ENCODE measurements at regions not wholly inside any gene's neighbourhood (a gene's known extent, or its start where the extent isn't known, plus 50 kb on each side); places are given as distances from the start of the nearest gene placed in this dataset.

DNA sequence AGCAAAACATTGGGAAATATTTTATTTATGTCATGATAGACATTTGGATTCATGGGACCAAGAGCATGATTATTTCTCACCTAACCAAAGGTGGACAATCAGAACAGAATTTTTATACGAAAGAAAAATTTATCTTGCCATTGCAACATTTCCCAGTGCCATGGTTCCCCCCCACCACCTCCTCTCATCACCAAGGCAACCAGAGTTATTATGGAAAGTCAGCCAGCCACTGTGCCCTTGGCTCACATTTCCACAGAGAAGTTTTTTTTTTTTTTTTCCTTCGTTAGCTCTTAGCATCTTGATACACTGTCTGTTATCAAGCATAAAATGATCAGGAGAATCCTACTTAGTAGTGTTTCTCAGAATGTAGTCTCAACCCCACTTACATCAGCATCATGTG, 176.4 kb upstream of the TMTC1 start:
- DNase-seq (no peak), ATAC-seq (no peak), FAIRE-seq (no peak)
- TF ChIP-seq, protein P1, sequence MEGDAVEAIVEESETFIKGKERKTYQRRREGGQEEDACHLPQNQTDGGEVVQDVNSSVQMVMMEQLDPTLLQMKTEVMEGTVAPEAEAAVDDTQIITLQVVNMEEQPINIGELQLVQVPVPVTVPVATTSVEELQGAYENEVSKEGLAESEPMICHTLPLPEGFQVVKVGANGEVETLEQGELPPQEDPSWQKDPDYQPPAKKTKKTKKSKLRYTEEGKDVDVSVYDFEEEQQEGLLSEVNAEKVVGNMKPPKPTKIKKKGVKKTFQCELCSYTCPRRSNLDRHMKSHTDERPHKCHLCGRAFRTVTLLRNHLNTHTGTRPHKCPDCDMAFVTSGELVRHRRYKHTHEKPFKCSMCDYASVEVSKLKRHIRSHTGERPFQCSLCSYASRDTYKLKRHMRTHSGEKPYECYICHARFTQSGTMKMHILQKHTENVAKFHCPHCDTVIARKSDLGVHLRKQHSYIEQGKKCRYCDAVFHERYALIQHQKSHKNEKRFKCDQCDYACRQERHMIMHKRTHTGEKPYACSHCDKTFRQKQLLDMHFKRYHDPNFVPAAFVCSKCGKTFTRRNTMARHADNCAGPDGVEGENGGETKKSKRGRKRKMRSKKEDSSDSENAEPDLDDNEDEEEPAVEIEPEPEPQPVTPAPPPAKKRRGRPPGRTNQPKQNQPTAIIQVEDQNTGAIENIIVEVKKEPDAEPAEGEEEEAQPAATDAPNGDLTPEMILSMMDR (IDR thresholded peaks at IDR 0.05) = no peak
- no peaks in the 10 kb centered on the region for H3K36me3 ChIP-seq
- WGBS, 2 donors = 39 to 43% methylated on average over 2 of the region's 2 CpGs
- H3K27me3 ChIP-seq = no peaks in the 10 kb centered on the region
- no peak overlapping the region for H3K4me3 ChIP-seq
- no peaks in the 10 kb centered on the region for H3K9me3 ChIP-seq
- H3K27ac ChIP-seq = no peak overlapping the region
- H3K4me1 ChIP-seq = no peaks in the 10 kb centered on the region
- intact Hi-C loops (cut with DNase I) = no loop called here

DNA sequence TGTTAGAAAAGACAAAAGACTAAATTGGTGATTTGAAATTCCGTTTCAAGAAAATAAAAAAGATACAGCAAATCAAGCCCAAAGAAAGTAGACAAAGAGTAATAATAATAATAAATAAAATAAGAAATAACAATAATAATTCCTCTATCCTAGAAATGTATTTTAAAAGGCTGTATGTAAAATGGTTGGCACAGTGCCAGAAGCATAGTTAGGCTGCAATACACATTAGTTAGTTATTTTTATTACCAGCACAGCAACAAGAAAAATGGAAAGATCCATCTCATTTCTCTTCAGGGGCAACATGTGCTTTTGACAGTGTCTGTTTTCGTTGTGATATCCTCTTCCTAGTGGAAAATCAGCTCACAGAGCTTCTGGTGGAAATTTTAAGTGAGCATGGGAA, 174.1 kb upstream of the TMTC1 start:
- ATAC-seq (no peak), FAIRE-seq (no peak), DNase-seq (no peak)
- intact Hi-C loops (cut with DNase I) = no loop called here
- Histone ChIP-seq H3K4me3 (no peak overlapping the region), H3K9me3 (no peaks in the 10 kb centered on the region), H3K27ac (no peak overlapping the region), H3K27me3 (no peaks in the 10 kb centered on the region), H3K4me1 (no peaks in the 10 kb centered on the region), H3K36me3 (no peaks in the 10 kb centered on the region)
- 48 to 50% methylated on average over 2 of the region's 2 CpGs for WGBS, 2 donors
- TF ChIP-seq, protein P1 (IDR thresholded peaks at IDR 0.05) = no peak

DNA sequence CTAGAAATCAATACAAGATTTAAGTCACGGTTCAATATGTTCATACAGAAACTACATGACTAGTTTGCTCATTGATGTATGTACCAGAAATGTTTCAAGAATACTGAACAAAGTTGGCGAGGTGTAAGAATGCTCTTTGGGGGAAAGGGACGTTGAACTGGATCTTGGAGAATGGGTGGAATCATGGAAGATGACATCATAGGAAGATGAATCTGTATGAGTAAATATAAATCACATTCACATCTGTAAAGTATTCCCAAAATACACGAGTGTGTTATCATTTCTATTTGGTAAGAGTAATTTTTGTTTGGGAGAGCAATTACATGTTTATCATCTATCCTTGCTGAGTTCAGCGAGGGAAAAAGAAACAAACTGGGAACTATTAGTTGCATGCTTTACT, 162.2 kb upstream of the TMTC1 start:
- FAIRE-seq (no peak), DNase-seq (no peak), ATAC-seq (no peak)
- no peaks in the 10 kb centered on the region for H3K4me1 ChIP-seq
- H3K27ac ChIP-seq = no peak overlapping the region
- H3K27me3 ChIP-seq = no peaks in the 10 kb centered on the region
- H3K4me3 ChIP-seq = no peak overlapping the region
- H3K36me3 ChIP-seq = no peaks in the 10 kb centered on the region
- no peaks in the 10 kb centered on the region for H3K9me3 ChIP-seq
- TF ChIP-seq, protein P1 (IDR thresholded peaks at IDR 0.05) = no peak
- WGBS, 2 donors = 38 to 50% methylated on average over 5 of the region's 5 CpGs
- intact Hi-C loops (cut with DNase I) = no loop called here

DNA sequence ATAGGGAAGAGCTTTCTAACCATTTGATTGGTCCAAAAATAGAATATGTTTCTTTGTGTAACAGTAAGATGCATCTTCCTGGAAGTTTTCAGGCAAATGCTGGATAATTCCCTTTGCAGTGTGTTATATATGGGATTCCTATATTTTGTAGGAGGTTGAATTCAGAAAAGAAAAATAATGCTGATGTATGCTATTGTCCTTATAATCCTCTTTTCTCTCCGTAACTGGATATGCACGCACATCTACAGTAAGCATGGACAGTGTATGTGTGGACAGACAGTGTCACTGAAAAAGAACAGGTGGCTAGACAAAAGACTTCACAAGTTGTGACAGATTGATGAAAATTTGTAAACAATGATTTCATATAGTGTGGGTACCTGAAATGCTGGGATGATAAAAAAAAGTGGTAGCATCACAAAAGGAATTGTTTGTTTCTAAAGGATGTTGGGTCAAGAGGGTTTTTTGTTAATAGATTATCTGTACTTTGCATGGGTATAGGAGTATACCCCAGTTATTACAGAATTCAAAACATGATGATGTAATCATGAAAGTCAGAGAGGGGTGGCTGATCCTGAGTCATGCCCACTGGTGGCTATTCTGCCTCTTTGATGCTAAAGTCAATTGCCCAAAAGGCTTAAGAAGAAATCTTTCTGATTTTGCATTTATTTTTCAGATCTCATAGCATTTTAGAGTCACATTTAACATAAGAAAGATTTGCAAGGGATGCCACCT, 160.7 kb upstream of the TMTC1 start:
- no peak for FAIRE-seq
- ATAC-seq = no peak
- intact Hi-C loops (cut with DNase I) = no loop called here

DNA sequence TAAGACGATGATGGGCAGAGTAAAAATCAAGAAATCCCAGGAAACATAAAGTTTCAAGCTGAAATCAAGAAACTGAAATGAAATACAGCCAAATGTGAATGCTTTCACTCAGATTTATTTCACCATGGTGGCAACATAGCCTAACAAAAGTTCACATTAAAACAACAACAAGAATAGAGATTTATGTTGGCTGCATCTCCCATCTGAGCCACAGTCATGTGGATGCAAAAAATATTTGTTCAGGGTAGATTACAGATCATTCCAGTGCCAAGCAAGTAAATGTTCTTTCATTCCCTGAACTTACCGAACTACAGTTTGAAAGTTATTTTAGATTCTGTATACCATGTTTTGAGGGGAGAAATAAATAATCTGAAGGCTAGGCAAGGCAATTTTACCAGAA, 159.9 kb upstream of the TMTC1 start:
- DNase-seq = no peak
- Histone ChIP-seq H3K27me3 (no peaks in the 10 kb centered on the region), H3K9me3 (no peaks in the 10 kb centered on the region), H3K4me3 (no peak overlapping the region), H3K4me1 (no peaks in the 10 kb centered on the region), H3K27ac (no peak overlapping the region), H3K36me3 (no peaks in the 10 kb centered on the region)
- intact Hi-C loops (cut with DNase I) = no loop called here
- FAIRE-seq = no peak
- WGBS, 2 donors = 25 to 42% methylated on average over 2 of the region's 2 CpGs
- ATAC-seq = no peak
- TF ChIP-seq, protein P1 (IDR thresholded peaks at IDR 0.05) = no peak

More for the DNA sequence above, 160.7 kb upstream of the TMTC1 start:
- Histone ChIP-seq H3K4me3 (no peak overlapping the region), H3K4me1 (no peaks in the 10 kb centered on the region), H3K27ac (no peak overlapping the region), H3K9me3 (no peaks in the 10 kb centered on the region), H3K27me3 (no peaks in the 10 kb centered on the region), H3K36me3 (no peaks in the 10 kb centered on the region)
- TF ChIP-seq, protein P1 (IDR thresholded peaks at IDR 0.05) = no peak
- 78 to 83% methylated on average over 2 of the region's 2 CpGs for WGBS, 2 donors
- no peak for DNase-seq
